ENCODE measurements at regions not wholly inside any gene's neighbourhood (a gene's known extent, or its start where the extent isn't known, plus 50 kb on each side); places are given as distances from the start of the nearest gene placed in this dataset.

DNA sequence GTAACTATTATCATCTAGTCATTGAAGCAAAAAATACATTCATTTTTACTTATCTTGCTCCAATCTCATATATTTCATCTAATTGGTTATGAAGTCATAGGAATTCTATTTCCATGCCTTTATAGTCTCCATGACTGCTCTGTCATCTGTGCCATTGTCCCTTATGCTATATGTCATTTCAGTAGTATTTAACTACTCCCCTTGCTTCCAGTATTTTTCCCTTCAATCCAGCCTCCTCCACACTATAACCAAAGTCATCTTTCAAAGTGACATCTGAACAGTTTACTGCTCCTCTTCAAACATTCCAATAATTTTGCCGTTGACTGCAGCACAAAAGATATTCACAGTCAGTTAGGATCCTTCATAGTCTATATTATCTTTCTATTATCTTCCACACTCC is 216.6 kb upstream of the HS3ST5 start:
- TF ChIP-seq, protein P1, sequence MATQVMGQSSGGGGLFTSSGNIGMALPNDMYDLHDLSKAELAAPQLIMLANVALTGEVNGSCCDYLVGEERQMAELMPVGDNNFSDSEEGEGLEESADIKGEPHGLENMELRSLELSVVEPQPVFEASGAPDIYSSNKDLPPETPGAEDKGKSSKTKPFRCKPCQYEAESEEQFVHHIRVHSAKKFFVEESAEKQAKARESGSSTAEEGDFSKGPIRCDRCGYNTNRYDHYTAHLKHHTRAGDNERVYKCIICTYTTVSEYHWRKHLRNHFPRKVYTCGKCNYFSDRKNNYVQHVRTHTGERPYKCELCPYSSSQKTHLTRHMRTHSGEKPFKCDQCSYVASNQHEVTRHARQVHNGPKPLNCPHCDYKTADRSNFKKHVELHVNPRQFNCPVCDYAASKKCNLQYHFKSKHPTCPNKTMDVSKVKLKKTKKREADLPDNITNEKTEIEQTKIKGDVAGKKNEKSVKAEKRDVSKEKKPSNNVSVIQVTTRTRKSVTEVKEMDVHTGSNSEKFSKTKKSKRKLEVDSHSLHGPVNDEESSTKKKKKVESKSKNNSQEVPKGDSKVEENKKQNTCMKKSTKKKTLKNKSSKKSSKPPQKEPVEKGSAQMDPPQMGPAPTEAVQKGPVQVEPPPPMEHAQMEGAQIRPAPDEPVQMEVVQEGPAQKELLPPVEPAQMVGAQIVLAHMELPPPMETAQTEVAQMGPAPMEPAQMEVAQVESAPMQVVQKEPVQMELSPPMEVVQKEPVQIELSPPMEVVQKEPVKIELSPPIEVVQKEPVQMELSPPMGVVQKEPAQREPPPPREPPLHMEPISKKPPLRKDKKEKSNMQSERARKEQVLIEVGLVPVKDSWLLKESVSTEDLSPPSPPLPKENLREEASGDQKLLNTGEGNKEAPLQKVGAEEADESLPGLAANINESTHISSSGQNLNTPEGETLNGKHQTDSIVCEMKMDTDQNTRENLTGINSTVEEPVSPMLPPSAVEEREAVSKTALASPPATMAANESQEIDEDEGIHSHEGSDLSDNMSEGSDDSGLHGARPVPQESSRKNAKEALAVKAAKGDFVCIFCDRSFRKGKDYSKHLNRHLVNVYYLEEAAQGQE (IDR thresholded peaks at IDR 0.05; ENCODE audit: unreplicated experiment), result no peak
- TF ChIP-seq, protein P2, sequence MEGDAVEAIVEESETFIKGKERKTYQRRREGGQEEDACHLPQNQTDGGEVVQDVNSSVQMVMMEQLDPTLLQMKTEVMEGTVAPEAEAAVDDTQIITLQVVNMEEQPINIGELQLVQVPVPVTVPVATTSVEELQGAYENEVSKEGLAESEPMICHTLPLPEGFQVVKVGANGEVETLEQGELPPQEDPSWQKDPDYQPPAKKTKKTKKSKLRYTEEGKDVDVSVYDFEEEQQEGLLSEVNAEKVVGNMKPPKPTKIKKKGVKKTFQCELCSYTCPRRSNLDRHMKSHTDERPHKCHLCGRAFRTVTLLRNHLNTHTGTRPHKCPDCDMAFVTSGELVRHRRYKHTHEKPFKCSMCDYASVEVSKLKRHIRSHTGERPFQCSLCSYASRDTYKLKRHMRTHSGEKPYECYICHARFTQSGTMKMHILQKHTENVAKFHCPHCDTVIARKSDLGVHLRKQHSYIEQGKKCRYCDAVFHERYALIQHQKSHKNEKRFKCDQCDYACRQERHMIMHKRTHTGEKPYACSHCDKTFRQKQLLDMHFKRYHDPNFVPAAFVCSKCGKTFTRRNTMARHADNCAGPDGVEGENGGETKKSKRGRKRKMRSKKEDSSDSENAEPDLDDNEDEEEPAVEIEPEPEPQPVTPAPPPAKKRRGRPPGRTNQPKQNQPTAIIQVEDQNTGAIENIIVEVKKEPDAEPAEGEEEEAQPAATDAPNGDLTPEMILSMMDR (conservative IDR thresholded peaks at IDR 0.05; ENCODE audit: low read depth in 2 of 2), result no peak
- TF ChIP-seq EZH2 (IDR thresholded peaks at IDR 0.05; ENCODE audit: low read depth, unreplicated experiment), result no peak
- TF ChIP-seq POLR2AphosphoS5 (IDR thresholded peaks at IDR 0.05; ENCODE audit: low read depth), result no peak
- no peak for TF ChIP-seq EZH2phosphoT487 (IDR thresholded peaks at IDR 0.05; ENCODE audit: unreplicated experiment)
- no peak for TF ChIP-seq CREB1 (CRISPR knock-in tag; IDR thresholded peaks at IDR 0.05; ENCODE audit: low read depth)
- TF ChIP-seq ZNF114 (CRISPR knock-in tag; IDR thresholded peaks at IDR 0.05), result no peak
- no peak for TF ChIP-seq JUNB (IDR thresholded peaks at IDR 0.05; ENCODE audit: unreplicated experiment)
- TF ChIP-seq, protein P3, sequence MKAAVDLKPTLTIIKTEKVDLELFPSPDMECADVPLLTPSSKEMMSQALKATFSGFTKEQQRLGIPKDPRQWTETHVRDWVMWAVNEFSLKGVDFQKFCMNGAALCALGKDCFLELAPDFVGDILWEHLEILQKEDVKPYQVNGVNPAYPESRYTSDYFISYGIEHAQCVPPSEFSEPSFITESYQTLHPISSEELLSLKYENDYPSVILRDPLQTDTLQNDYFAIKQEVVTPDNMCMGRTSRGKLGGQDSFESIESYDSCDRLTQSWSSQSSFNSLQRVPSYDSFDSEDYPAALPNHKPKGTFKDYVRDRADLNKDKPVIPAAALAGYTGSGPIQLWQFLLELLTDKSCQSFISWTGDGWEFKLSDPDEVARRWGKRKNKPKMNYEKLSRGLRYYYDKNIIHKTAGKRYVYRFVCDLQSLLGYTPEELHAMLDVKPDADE (IDR thresholded peaks at IDR 0.05), result no peak

Data from GM23338 (cell line).